WI38 (cell line): ENCODE measurements at regions not wholly inside any gene's neighbourhood (a gene's known extent, or its start where the extent isn't known, plus 50 kb on each side); places are given as distances from the start of the nearest gene placed in this dataset.

ENCODE experiments used
- H3K4me3 ChIP-seq: 2 replicates; pipeline ENCODE4 v1.5.1; 2011; ENCODE audit warnings: low read depth, mild to moderate bottlenecking, control low read depth, low read length
- CTCF ChIP-seq: IDR thresholded peaks from 2 replicates; pipeline ENCODE4 v1.5.1; 2012; ENCODE audit warnings: low read depth, mild to moderate bottlenecking, control low read depth, low read length

GRCh38 chr2:226040344-226040900 lies 640.9 kb downstream of the NYAP2 start:
- no peak overlapping the region for H3K4me3 ChIP-seq
- no peak for TF ChIP-seq CTCF

- TF ChIP-seq CTCF: no peak
Observed at GRCh38 chr2:226037526-226037925, 638.0 kb downstream of the NYAP2 start.

GRCh38 chr2:226031647-226032501 lies 632.4 kb downstream of the NYAP2 start:
- no peak for TF ChIP-seq CTCF
- peak overlapping the region; percentile 62 for H3K4me3 ChIP-seq

More at GRCh38 chr2:226037526-226037925, 638.0 kb downstream of the NYAP2 start:
- H3K4me3 ChIP-seq: no peak overlapping the region

- H3K4me3 ChIP-seq: peak overlapping the region; percentile 62
- no peak for TF ChIP-seq CTCF
Observed at GRCh38 chr2:226030788-226031646, 631.5 kb downstream of the NYAP2 start.

- peak overlapping the region; percentile 62 for H3K4me3 ChIP-seq
- no peak for TF ChIP-seq CTCF
Observed at GRCh38 chr2:226030369-226030768, 630.9 kb downstream of the NYAP2 start.

GRCh38 chr2:226023946-226024345 lies 624.4 kb downstream of the NYAP2 start:
- no peak overlapping the region for H3K4me3 ChIP-seq
- TF ChIP-seq CTCF: no peak
